Adrenal gland (tissue), 5 donors: ENCODE measurements at regions not wholly inside any gene's neighbourhood (a gene's known extent, or its start where the extent isn't known, plus 50 kb on each side); places are given as distances from the start of the nearest gene placed in this dataset.

Experiments
- CTCF ChIP-seq, 6 experiments: fragments of 450-650 bp in 4 of 6; fragments of 200-600 bp in 2 of 6; sonication (generic) in 1 of 6; IDR thresholded peaks; 1 replicate in 5 of 6; 2 replicates in 1 of 6; pipeline versions ENCODE4 v1.5.1 to v1.8.0; 2016 to 2021; ENCODE audit warnings: antibody characterized with exemption in 6 of 6, mild to moderate bottlenecking in 2 of 6, moderate library complexity in 1 of 6
- POLR2A ChIP-seq, 2 donors: fragments of 450-650 bp; IDR thresholded peaks; one replicate each; pipeline ENCODE4 v1.6.1; 2017; ENCODE audit warnings: antibody characterized with exemption in 2 of 2, mild to moderate bottlenecking in 2 of 2, moderate library complexity in 1 of 2
- donor health status: DM: no; HTN: no; CAD: no.

- TF ChIP-seq CTCF (IDR thresholded peaks at IDR 0.05) (no peak), POLR2A (IDR thresholded peaks at IDR 0.05) (no peak)
These were observed 114.1 kb upstream of the NPY2R start for GRCh38 chr4:155094201-155094820.
